HG03469 (cell line): ENCODE measurements at regions not wholly inside any gene's neighbourhood (a gene's known extent, or its start where the extent isn't known, plus 50 kb on each side); places are given as distances from the start of the nearest gene placed in this dataset.
"Not testable (repeated sequence)": the region's sequence is repeated elsewhere in the genome, so short reads cannot be mapped to it uniquely, and the experiment has no call there.

ENCODE experiments used
- ATAC-seq: cut with Tn5 transposase; IDR thresholded peaks from one replicate; pipeline ENCODE4 v1.9.1; 2021; ENCODE audit warnings: mild to moderate bottlenecking, moderate library complexity, moderate number of reproducible peaks; ENCODE audit not compliant: unreplicated experiment

- ATAC-seq, result not testable (repeated sequence)
Measured at GRCh38 chr3:75384016-75384415, 280.1 kb upstream of the FRG2C start.

- not testable (repeated sequence) for ATAC-seq
Measured at GRCh38 chr3:75388486-75389124, 275.5 kb upstream of the FRG2C start.

GRCh38 chr3:75393288-75393694 is 270.8 kb upstream of the FRG2C start:
- not testable (repeated sequence) for ATAC-seq

- ATAC-seq, result not testable (repeated sequence)
Measured at GRCh38 chr3:75394102-75394501, 270.0 kb upstream of the FRG2C start.

- not testable (repeated sequence) for ATAC-seq
Measured at GRCh38 chr3:75394562-75395360, 269.4 kb upstream of the FRG2C start.

- no peak for ATAC-seq
Measured at GRCh38 chr3:75395580-75396315, 268.4 kb upstream of the FRG2C start.

- ATAC-seq, result no peak
Measured at GRCh38 chr3:75396316-75396802, 267.8 kb upstream of the FRG2C start.

GRCh38 chr3:75397486-75397885 is 266.6 kb upstream of the FRG2C start:
- ATAC-seq, result not testable (repeated sequence)

GRCh38 chr3:75422101-75422945 is 241.8 kb upstream of the FRG2C start:
- ATAC-seq, result not testable (repeated sequence)

- ATAC-seq, result not testable (repeated sequence)
Measured at GRCh38 chr3:75425379-75425778, 238.7 kb upstream of the FRG2C start.

GRCh38 chr3:75427486-75427885 is 236.6 kb upstream of the FRG2C start:
- not testable (repeated sequence) for ATAC-seq

GRCh38 chr3:75427906-75428305 is 236.2 kb upstream of the FRG2C start:
- not testable (repeated sequence) for ATAC-seq

- not testable (repeated sequence) for ATAC-seq
Measured at GRCh38 chr3:75429561-75430220, 234.4 kb upstream of the FRG2C start.

GRCh38 chr3:75430406-75430805 is 233.7 kb upstream of the FRG2C start:
- ATAC-seq, result not testable (repeated sequence)

- not testable (repeated sequence) for ATAC-seq
Measured at GRCh38 chr3:75431120-75431519, 233.0 kb upstream of the FRG2C start.

GRCh38 chr3:75432466-75432865 is 231.7 kb upstream of the FRG2C start:
- ATAC-seq, result not testable (repeated sequence)

- ATAC-seq, result not testable (repeated sequence)
Measured at GRCh38 chr3:75432885-75433284, 231.2 kb upstream of the FRG2C start.

GRCh38 chr3:75433295-75433694 is 230.8 kb upstream of the FRG2C start:
- ATAC-seq, result not testable (repeated sequence)

GRCh38 chr3:75434276-75434912 is 229.7 kb upstream of the FRG2C start:
- ATAC-seq, result not testable (repeated sequence)
